GM19452 (cell line): ENCODE measurements at regions not wholly inside any gene's neighbourhood (a gene's known extent, or its start where the extent isn't known, plus 50 kb on each side); places are given as distances from the start of the nearest gene placed in this dataset.
"Not testable (repeated sequence)": the region's sequence is repeated elsewhere in the genome, so short reads cannot be mapped to it uniquely, and the experiment has no call there.

Experiments used
- ATAC-seq: cut with Tn5 transposase; IDR thresholded peaks from one replicate; pipeline ENCODE4 v1.9.1; 2021; ENCODE audit not compliant: unreplicated experiment

DNA sequence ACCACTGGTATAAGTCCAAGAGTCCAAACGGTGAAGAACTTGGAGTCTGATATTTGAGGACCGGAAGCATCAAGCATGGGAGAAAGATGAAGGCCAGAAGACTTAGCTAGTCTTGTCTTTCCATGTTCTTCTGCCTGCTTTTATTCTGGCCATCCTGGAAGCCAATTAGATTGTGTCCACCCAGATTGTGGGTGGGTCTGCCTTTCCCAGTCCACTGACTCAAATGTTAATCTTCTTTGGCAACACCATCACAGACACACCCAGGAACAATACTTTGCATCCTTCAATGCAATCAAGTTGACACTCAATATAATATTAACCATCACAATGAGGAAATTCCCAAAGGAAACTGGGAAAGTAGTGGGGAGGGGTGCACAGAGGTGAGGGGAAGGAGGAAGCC lies 340.1 kb downstream of the BMP4 start:
- not testable (repeated sequence) for ATAC-seq

DNA sequence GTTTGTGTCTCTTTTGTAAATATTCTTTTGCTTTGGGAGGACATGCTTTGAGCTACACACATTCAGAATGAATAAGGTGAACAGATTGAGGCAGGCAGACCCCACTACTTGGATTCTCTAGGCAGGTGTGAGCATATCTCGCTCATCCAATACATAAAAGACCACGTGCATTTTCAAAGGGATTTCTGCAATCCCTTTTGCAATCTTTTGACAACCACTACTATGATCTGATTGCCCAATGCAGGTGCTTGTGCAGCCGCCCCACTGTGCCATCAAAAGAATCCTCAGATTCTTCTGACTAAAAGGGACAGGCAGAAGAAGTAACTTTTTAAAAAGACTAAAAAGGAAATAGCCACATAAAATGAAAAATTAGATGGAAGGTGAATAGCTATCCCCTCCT lies 341.4 kb downstream of the BMP4 start:
- ATAC-seq: no peak

DNA sequence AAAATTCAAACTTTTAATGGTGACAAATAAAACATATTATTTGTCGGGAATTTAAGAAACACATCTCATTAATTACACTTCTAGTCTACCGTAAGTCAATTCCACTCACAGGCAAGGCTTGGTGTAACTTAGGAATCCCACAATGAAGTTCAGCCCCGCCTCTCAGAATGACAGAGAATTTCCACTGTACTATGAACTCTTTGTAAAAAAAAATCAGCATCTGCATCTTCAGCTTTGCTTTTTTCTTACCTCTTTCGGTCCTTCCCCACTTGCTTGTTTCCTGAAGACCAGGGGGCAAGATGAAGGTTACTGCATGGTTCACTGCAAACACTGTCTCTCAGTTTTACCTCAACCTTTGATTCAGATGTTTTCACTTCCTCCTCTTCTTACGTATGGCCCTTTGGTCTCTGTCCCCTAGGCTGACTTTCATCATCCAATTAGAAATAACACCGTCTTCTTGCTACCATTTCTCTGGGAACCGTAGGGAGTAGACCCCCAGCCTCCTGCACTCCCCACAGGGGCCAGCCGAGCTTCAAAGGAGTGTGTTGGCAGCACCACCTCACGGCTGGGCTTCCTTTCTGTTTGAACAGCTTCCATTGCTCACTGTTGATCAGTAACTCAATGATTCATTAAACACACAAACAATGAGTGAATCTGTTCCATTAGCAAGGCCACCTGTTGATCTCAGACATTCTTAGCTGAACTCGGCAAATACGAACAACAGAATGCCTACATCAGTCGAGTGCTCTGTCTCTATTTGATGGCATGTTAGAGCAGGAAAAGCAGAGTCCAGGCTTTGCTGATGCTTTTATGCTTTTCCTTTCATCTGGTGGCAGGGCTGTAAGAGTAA lies 343.0 kb downstream of the BMP4 start:
- peak; percentile 96 for ATAC-seq

DNA sequence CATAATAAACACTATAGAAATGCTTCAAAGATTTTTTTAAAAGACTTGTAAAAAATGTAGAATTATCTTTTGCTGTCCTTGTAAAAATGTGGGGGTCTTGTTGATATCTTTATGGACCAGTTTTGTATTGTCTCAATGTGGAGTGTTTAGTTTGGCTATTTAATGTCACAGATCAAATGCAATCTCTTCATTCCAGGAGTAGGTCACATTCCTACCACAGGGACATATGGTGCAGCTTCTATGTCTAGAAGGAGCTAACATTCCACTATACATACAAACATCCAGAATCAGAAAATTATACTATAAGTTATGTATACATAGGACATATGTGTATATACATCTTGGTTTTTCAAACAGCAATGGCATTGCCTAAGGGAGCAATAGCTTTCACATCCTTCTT lies 345.7 kb downstream of the BMP4 start:
- ATAC-seq: no peak

DNA sequence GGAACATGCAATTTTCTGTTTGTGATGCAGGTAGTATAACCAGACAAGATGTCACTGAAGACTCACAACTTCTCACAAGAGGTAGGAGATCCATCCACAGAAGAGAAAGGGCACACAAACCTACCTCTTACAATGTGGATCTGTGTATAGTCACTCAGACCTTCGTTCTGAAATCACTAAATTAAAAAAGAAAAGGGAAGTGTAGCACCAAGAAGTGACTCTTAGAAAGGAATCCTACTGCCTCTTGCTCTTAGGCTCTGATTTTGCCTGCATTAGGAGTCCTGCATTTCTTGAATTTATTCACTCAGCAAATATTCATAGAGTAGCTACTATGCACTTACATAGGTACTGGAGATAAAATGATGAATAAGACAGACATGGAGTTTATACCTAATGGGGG lies 347.6 kb downstream of the BMP4 start:
- ATAC-seq: no peak

DNA sequence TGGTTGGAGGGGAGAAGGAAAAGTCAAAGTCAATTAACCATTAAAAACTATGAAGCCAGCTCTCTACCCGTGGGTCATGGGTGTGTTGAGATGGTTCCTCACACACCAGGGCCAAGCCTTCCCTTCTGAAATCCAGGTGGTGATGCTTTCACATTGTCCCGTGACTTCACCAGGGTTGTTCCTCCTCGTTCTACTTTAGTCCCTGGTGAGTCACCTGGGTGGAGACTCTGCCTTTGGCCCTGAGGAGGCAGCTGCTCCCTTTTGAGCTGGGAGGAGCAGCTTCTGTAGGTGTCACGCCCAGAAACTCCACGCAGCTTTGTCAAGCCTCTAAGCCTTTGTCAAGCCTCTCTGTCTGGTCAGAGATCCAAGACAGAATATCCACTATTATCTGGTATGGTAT lies 348.3 kb downstream of the BMP4 start:
- no peak for ATAC-seq

DNA sequence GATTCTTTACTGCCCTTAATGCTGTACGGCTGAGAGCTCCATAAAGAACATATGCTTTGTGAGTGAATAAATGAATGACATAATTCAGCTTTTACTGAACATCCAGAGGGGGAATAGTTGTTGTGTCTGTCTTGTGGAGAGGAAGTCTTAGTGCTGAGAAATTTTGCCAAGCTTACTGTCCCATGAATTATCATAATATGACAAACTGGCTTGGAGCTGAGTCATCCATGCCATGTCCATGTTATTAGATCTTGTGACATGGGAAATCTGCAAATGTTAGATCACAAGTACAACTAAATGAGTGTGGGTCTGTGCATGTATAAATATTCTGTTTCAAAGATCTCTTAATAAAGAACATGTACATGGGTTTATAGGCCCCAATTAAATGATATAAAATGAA lies 350.4 kb downstream of the BMP4 start:
- ATAC-seq: no peak

DNA sequence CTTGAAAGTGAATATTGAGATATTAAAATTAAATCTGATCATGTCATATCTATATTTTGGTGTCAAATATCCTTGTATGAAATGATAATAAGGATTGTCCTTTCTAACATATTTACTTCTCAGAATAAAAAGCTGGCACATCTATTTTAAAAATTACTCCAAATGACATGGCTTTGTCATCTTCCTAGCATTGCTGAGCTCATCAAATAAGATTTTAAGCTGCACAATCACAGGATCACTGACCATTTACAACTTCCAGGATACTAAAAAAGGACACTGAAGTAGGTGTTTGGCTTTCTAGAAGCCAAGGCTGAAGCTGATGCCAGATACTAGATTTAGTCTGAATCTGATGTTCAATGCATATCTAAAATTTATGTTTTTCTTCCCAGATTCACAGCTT lies 351.1 kb downstream of the BMP4 start:
- no peak for ATAC-seq

DNA sequence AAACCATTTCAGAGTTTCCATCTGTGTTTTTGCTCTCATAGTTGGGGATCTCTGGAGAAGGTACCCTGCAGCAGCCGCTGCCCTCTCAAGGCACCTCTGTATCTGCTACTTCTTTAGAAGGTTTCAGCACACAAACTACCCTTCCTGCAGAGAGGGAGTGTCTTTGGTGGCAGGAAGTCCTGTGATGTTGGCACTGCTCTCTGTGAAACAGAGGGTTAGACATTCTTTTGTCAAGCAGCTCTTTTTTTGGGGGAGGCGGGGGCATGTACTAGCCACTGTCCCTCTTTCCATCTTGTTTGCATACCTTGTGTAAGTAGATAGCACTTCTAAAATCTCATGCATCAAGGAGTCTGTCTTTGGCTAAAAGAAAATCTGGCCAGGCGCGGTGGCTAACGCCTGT lies 352.6 kb downstream of the BMP4 start:
- no peak for ATAC-seq

DNA sequence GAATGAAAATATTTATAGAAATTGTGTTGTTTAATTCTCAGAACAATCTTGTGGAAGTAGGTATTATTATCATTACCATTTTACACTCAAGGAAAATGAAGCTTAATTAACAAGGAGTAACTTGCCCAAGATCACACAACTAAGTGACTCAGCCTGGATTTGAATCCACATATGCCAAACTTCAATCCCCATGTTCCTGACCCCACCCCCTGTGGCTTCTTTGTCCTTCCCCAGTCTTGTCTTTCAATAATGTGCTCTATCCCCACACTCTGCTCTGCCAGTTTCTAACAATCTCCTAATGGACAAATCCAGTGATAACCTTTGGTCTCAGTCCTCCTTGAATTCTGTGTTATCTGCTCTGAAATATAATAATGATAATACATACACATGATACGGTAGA lies 355.2 kb downstream of the BMP4 start:
- no peak for ATAC-seq

DNA sequence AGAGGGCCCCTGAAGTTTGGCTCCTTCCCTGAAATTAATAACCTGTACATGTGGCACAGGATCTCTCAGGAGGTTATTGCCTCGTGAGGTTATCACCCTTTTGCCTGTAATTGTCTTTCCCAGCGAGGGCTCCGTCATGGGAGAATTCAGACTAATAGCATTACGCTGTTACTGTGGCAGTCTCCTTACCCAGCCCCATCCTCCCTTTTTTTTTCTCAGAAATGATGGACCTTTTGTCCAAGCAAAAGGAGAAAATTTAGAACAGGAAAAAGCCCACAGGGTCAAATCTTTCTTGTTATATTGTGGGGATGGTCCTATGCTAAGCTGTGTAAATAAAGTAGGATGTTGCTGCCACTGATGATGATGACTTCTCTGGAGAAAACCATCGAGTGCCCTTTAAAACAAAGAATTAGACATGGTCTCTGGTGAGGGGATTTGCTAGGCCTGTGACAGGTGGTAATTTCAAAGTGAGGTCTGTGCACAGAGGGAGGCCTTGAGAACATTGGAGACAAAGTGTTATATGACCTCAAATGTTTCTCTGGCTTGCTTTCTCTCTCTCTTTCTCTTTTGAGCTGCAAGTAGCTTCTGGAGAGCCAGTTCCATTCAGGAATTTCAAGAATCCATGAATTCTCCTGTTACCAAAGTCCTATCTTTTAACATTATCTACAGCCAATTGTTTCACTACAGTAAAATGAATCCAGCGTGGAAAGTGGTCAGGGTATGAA lies 357.2 kb downstream of the BMP4 start:
- ATAC-seq: no peak

DNA sequence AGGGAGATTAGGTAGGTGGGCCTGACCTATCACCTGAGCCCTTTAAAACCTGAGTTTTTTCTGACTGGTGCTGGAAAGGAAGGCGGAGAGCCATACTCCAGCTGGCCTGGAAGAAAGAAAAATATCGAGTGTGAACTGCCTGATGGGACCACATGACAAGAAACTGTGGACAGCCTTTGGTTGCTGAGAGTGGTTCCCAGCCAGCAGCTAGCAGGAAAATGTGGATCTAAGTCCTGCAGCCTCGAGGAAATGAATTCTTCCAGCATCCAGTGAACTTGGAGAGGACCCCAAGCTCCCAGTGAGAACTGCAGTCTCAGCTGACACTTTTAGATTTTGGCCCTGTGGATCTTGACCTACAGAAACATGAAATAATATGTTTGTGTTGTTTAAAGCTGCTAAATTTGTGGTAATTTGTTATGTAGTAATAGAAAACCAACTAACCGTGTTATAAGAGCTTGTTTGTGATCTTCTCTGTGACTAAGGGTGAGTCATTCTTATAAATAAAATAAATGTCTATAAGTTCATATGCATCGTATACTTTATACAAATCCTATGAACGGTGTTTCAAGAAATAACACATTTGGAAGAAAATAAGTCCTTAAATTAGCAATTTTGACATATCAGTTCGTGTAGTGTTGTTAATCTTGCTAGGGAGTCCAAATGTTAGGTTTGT lies 359.6 kb downstream of the BMP4 start:
- ATAC-seq: no peak

DNA sequence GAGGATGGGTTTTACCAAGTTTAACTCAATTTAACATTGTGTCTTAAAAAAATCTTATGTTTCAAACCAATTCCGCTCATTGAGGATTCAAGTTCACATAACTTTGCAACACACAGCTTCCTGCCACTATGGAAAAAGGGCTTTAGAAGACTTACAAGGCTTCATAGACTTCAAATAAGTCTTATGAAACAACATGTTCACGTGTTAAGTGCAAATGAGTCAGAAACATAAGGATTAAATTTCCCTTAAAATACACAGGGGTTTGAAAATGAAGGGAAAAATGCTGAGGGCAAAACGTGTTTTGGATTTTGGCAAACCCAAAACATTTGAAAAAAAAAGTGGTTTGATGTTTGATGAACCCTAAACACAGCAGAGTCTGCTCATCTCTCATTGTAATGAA lies 364.8 kb downstream of the BMP4 start:
- ATAC-seq: no peak

DNA sequence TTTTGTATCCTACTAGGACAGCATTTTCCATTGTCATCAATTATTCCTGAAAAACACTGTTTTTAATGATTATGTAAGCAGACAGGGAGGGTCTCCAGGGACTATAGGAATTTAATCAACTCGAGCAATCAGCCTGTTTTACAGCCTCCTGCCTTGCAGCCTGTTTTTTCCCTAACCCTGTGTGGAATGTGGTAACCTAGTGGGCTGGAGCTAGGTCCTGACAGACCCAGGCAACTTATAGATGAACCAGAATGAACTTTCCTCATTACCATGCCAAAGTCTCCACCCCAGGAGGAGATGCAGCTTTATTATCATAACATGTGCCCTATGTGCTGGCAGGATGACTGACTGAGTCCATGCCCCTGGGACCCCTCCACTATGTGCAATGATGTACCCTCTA lies 375.1 kb downstream of the BMP4 start:
- no peak for ATAC-seq

DNA sequence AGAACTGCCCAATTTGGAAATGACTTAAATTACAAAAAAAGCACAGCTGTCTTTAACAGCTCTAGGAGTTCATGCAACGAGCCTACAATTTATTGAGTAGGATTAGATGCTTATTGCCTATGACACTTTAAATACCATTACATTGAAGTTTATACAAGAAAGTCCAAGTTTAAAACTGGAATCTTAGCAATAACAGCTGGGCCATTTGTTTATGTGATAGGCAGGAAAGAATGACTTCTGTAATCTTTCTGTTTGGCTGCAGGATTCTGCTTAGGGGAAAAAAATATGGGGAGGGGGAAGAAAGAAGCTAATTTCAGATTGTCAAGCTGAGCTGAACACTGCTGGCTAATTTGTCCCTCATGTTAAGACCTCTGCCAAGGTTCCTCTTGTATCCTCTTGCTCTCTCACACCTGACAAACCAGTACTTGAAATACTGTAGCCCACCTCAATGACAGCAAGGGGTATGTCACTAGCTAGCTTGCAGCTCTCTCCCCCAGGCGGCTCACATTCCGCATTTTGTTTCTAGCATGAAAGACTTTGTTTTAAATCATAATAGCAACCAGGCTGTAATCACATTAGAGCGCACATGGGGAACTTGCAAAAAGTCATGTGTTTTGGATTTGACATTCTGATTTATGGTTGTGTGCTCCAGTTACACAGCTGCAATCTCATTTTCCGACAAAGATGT lies 384.8 kb downstream of the BMP4 start:
- ATAC-seq: no peak

DNA sequence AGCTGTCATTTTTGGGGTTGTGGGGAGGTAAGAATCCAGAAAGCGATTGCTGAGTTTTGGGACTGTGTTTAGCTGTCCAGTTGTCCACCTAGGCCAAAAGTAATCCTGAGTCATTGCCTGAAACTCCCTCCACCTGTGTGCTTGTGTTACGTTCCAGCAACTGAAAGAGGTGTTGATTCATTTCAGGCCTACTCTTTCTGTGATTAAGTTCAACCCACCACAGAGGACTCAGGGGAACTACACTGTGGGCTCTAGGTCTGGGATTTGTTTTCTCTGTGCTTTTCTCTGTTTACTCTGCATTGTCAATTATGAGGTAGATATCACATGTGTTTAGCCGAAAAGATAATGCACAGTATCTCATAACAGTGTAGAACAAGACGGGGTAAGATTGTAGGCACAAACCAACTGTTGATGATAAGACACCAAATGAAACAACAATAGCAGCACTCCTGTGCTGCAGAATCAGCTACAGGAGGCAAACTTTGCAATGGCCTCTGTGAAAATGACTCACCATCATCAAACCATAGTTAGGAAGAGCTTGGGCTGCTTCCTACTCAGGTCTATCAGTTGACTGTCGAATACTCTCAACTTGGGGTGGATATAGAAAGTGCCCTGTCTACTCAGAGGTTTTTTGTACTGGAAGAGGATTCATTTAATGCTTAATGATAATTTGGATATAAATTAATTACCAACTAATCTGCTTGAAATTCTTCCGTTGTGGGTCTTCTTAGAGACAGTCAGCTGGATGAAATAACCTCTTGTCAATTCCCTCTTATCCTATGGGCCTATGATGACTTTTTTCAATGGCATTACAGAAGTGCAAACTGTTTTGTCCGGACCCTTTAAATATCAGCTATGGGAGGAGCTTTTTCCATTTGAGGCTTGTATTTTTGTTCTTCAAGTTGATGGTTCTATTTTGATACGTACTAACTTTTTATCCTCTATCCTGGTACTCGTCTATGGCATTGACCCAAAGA lies 385.9 kb downstream of the BMP4 start:
- ATAC-seq: peak; percentile 93

DNA sequence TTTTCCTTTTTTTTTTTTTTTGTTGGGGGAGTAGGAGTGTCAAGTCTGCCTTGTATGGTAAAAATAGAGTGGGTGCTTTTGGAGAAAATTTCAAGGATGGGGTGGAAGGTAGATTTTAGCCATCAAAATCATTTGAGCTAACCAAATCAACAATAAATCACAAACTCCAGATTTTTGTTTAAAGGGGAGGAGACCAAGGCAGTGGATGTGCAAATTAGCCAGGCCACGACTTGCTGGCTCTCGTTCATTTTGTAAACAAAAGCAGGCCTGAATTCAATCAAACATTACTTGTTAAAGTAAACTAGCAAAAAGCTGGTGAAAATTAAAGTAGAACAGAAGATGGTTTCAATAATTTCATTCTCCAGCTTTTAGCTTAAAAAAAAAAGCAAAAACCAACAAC lies 387.2 kb downstream of the BMP4 start:
- no peak for ATAC-seq

DNA sequence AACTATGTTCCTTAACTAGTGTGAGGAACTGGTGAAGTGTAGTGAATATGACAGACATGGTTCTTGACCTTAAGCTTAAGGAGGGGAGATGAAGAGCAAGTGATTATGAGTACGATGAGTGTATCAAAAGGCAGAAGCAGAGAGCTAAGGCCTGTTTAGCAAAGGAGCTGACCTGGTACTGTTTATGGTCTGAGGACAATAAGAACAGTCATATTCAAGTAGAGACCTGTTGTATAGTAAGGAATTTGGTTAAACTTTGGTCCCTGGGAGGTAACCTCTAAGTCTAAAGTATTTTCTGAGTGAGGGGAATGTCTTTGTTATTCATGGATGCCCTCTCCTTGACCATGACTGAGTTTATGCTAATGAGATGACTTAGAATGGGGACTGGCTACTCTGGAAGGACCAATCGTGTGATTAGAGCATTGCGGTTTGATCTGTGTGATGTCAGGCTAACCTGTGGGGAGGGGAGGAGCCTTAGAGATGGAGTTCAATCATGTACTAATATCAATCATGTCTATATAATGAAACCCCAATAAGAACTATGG lies 389.3 kb downstream of the BMP4 start:
- ATAC-seq: no peak

DNA sequence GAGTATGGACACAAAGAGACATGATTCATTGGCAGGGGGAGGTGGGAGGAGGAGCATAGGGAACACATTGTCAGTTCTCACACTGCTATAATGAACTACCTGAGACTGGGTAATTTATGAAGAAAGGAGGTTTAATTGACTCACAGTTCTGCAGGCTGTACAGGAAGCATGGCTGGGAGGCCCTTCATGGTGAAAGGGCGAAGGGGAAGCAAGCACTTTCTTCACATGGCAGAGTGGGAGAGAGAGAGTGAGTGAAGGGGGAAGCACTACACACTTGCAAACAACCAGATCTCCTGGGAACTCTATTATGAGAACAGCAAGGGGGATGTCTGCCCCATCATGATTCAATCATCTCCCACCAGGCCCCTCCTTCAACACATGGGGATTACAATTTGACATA lies 391.8 kb downstream of the BMP4 start:
- ATAC-seq: no peak

DNA sequence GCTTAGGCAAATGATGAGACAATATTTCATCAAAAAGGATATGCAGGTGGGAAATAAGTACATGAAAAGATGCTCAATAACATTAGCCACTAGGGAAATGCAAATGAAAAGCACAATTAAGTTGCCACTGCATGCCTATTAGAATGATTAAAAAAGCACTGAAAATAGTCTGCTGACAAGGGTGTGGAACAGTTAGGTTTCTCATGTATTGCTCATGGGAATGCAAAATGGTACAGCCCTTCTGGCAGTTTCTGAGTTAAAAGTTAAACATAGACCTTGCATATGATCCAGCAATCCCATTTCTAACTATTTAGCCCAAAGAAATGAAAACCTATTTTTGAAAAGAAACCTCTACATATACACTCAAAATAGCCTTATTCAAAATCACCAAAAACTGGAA lies 393.0 kb downstream of the BMP4 start:
- no peak for ATAC-seq
